GM12891 (cell line): ENCODE measurements at regions not wholly inside any gene's neighbourhood (a gene's known extent, or its start where the extent isn't known, plus 50 kb on each side); places are given as distances from the start of the nearest gene placed in this dataset.

Source experiments
- DNase-seq: peaks from one replicate; pipeline ENCODE4 v3.0.0; 2011; ENCODE audit warnings: low spot score; ENCODE audit not compliant: insufficient read length
- FAIRE-seq: peaks from 2 replicates; lab custom pipeline; 2011; peaks lifted over from hg19 to GRCh38; lab: Jason Lieb, UNC
- PAX5 ChIP-seq: IDR thresholded peaks from 2 replicates; pipeline ENCODE4 v1.6.1; 2011; ENCODE audit warnings: low read length, moderate library complexity, mild to moderate bottlenecking; ENCODE audit not compliant: insufficient read depth, severe bottlenecking
- POLR2A ChIP-seq: IDR thresholded peaks from 2 replicates; pipeline ENCODE4 v1.6.1; 2011; ENCODE audit warnings: low read depth, low read length, control low read depth
- POLR2AphosphoS5 ChIP-seq: IDR thresholded peaks from 2 replicates; pipeline ENCODE4 v1.6.1; 2011; ENCODE audit warnings: low read depth, low read length, control low read depth
- POU2F2 ChIP-seq: IDR thresholded peaks from 2 replicates; pipeline ENCODE4 v1.6.1; 2011; ENCODE audit warnings: low read depth, mild to moderate bottlenecking, control low read depth, low read length, moderate library complexity
- SPI1 ChIP-seq: IDR thresholded peaks from 2 replicates; pipeline ENCODE4 v1.6.1; 2011; ENCODE audit warnings: low read depth, low read length, control low read depth
- TAF1 ChIP-seq: IDR thresholded peaks from 2 replicates; pipeline ENCODE4 v1.6.1; 2011; ENCODE audit warnings: low read depth, low read length, control low read depth

DNA sequence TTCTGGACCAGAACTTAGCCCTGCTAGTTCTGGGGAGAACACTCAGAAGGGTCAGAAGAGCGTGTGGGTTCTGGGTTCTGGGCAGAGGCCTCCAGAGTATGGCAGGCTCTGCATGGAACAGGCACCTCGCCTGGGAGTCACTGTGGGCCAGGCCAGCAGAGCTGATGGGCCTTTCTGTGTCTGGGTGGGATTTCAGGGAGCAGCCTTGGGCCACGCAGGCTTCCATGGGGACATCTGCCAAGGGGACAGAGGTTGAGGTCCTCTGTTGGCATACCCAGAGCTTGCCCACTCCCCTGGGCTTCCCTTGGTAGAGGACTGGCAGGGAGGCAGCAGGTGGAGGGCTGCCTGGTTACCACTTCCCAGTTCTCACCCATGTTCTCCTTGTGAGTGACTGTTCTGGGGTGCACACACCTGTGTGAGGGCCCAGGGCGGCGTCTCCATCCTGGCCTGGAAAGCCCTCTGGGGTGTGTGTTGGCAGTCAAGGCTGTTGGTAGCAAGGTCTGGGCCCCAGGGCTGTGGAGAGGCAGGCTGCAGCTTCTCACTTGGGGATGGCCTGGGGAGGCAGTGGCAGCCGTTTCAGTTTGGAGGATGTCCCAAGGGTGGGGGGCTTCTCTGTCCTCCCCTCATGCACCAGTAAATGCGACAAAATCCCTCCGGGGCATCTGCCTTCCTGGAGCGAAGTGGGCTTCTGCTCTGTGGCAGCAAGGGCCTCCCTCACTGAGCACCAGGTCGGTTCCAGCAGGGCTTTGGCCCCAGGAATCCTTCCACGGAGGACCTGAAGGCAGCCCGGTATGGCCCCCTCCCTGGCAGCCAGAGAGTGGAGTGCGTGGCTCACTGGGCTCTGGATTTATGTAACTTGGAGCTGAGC is 74.6 kb upstream of the HDAC4 start:
- DNase-seq (no peak), FAIRE-seq (no peak)
- TF ChIP-seq POU2F2 = no peak
- no peak for TF ChIP-seq PAX5
- TF ChIP-seq POLR2A = no peak
- TF ChIP-seq POLR2AphosphoS5 = no peak
- TF ChIP-seq SPI1 = no peak
- no peak for TF ChIP-seq TAF1

DNA sequence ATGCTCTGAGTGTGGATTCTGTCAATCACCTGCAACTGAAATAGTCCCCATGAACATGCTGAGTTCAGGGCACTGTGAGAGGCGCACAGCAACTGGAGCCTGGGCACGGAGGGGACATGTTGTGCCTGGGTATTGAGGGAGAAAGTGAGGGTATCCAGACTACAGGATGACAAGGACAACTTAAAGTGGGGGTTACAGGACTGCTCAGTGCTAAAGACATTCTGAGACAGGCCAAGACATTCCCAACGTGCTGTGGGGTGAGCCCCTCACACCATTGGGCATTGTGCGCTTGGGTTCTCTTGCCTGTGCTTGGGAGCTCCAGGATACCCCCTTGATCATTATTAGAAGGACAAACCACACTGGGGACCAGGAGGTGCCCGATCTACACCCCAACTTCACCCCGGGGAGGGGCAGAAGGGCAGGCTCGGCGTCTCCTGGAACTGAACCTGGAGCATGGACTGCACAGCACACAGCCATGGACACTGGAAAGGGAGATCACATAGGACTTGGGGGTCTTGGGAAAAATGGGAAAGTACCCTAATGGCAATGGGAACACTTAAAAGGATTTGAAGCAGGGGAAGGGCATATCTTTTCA is 72.5 kb upstream of the HDAC4 start:
- no peak for FAIRE-seq
- DNase-seq = no peak
- TF ChIP-seq PAX5 (no peak), TAF1 (no peak), POLR2A (no peak), POLR2AphosphoS5 (no peak), SPI1 (no peak), POU2F2 (no peak)

DNA sequence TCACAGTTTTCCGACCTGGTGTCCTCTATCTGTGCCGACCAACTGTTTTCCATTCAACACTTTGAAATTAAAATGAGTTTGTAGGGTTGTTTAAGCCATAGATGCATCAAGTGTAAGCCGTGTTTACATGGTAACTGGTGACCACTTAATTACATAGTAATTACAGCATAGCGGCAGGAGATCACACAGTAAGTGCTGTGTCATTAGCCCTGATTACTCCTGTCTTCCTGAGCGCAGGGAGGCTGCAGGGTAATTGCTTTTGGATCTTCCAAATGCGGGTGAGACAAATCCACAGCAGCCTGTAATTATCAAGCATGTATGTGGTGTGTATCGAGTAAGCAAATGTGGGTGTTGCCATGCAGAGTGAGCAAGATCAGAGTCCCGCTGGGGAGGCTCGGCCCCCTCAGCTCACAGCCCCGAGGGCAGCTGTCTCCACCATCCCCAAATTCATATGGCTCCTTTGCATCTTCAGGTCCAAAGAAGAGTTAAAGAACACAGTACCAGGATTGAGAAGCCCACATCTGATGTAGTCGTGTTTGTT is 71.5 kb upstream of the HDAC4 start:
- FAIRE-seq = no peak

DNA sequence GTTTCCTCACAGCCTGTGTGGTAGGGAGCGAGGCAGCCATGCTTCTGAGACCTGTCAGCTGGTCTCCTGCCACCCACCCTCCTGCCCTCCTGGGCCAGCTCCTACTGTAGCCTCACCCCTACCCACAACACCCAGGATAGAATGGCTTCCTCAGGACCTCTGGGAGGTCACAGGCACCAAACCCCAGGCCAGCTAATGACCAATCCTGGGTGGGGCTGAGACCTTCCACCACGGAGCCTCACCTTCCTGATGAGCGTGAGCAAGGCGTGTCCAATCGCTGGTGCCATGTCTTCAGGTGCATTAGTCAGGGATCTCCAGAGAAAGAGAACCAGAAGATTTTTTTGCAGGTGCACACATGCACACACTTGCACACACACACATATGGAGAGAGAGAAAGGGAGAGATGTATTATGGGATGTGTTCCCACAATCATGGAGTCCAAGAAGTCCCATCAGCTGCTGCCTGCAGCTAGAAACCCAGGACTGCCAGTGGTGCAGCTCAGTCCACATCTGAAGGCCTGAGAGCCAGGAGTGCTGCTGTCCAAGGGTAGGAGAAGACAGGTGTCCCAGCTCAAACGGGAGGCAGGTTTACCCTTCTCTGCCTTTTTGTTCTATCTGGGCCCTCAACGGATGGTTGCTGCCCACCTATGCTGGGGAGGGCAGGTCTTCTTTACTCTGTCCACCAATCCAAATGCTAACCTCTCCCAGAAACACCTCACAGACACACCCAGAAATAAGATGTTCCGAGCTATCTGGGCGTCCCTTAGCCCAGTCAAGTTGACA is 70.4 kb upstream of the HDAC4 start:
- no peak for FAIRE-seq
- DNase-seq = no peak
- TF ChIP-seq SPI1 (no peak), POU2F2 (no peak), POLR2AphosphoS5 (no peak), PAX5 (no peak), POLR2A (no peak), TAF1 (no peak)

More for the DNA sequence above, 71.5 kb upstream of the HDAC4 start:
- no peak for TF ChIP-seq POU2F2
- no peak for TF ChIP-seq POLR2AphosphoS5
- DNase-seq = no peak

DNA sequence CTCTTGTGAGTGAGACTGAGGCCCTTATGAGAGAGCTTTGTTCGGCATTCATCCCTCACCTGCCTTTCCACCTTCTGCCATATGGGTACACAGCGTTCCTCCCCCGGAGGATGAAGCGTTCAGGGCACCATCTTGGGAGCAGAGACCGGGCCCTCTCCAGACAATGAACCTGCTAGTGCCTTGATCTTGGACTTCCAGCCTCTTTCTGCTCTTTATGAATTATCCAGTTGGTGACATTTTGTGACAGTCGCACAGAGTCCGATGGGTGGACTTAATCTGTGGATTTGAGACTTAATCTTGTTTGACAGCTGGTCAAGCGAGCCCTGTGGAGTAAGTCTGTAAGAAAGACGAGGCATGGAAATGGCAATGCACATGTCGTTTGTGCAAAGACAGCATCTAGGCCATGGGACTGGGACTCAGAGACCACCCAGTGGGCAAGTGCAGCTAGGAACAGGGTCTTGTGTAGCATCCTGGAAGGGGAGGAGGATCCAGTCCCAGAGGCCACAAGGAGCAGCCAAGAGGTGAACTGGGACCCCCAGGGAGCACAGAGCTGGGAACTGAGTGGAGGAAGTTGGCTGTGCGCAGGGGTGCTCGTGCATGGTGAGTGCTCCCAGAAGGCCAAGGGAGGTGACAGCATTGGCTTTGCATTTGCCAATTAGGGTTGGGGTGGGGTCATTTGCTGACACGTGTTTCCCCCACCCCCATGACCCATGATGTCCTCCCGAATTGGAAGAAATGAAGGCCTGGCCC is 69.5 kb upstream of the HDAC4 start:
- TF ChIP-seq PAX5 (no peak), TAF1 (no peak), POU2F2 (no peak), SPI1 (no peak), POLR2AphosphoS5 (no peak), POLR2A (no peak)
- DNase-seq (no peak), FAIRE-seq (no peak)

DNA sequence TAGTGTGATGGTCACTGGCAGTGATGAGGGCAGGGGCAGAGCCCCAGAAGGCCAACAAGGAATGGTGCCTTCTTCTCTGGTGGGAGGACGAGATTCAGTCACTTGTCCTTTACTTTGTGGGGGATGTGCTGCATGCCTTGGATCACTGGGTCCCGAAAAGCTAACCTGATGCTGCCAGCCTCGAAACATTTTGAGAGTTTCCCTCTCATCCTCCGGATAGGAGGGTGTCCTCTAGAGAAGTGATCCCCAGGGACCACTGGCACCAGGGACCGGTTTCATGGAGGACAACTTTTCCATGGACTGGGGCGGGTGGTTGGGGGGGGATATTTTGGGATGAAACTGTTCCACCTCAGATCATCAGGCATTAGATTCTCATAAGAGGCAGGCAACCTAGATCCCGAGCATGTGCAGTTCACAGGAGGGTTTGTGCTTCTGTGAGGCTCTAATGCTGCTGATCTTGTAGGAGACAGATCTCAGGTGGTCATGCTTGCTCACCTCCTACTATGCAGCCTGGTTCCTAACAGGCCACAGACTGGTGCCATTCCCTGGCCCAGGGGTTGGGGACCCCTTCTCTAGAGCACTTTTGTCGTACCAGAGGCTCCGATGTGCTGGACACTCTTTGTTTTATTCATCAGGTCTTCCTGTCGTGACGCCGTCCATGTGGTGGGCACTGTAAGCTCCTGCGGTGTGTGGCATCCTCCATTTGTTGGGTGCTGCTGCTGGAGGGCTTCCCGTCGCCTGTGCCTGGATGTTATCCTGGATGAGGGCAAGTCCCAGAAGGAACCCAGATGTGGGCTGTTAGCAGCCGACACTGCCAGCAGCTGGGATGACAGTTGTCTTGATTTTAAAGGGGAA is 68.5 kb upstream of the HDAC4 start:
- DNase-seq (no peak), FAIRE-seq (no peak)
- TF ChIP-seq PAX5 (no peak), POU2F2 (no peak), POLR2A (no peak), SPI1 (no peak), POLR2AphosphoS5 (no peak), TAF1 (no peak)

DNA sequence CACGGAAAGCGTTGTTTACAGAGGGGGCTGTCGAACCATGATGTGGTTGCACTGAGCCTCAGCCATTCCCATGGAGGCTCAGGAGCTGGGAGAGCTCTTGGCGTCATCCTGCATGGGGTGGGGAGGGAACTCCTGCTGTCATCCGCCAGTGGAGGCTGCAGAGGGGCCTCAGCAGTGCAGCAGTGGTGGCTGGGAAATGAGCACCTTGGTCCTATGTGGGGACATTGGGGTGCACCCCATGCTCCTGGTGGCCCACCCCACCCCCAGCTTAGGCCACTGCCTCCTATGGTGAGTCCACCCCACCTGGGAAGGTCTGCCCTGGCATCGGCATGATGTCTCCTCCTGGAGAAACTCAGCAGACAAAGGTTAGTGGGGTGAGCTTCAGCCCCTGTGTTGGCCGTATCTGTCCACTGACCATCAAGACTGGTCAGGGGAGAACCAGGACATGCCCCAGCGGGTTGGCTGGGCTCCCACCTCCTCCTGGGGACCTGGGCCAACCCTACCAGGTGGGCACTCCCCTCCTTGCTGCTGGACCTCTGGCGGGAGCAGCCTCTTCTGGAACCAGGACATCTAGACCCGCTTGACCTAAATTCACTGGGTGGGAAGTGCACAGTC is 67.8 kb upstream of the HDAC4 start:
- TF ChIP-seq PAX5 = no peak
- TF ChIP-seq TAF1 = no peak
- TF ChIP-seq POU2F2 = no peak
- no peak for TF ChIP-seq POLR2AphosphoS5
- TF ChIP-seq SPI1 = no peak
- TF ChIP-seq POLR2A = no peak
- FAIRE-seq (no peak), DNase-seq (no peak)

DNA sequence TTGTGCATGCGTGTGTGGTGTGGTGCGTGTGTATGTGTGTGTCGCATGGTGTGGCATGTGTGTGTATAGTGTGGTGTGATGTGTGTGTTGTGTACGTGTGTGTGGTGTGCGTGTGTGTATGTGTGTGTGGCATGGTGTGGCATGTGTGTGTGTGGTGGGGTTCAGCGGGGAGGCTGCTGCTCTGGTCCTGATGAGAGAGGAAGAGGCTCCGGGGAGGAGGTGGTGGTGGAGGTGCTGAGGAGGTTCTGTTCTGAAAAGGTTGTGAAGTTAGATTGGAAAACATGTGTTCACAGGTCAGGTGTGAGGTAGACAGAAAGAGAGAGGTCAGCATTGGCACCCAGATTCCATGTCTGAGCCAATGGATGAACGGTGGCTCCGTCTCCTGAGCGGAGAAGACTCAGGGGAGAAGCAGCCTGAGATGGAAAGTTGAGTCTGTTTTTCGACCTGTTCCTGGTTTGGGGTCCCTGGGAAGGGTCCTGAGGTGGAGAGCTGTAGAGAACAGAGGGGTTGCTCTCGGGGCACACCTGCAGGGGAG is 67.2 kb upstream of the HDAC4 start:
- FAIRE-seq = peak; percentile 86
- no peak for DNase-seq
- TF ChIP-seq POU2F2 (no peak), TAF1 (no peak), POLR2AphosphoS5 (no peak), PAX5 (no peak), SPI1 (no peak), POLR2A (no peak)
